Osteoblast (primary cell): ENCODE measurements at regions not wholly inside any gene's neighbourhood (a gene's known extent, or its start where the extent isn't known, plus 50 kb on each side); places are given as distances from the start of the nearest gene placed in this dataset.

Experiments used
- DNase-seq: peaks from one replicate; pipeline ENCODE4 v3.0.0; 2011; ENCODE audit warnings: low spot score, mixed read lengths; ENCODE audit not compliant: insufficient read length; ENCODE audit errors: missing footprints
- H2AFZ ChIP-seq: 2 replicates; pipeline ENCODE4 v1.6.0; 2011; ENCODE audit warnings: mild to moderate bottlenecking, low read length
- H3K27ac ChIP-seq: 2 replicates; pipeline ENCODE4 v1.5.1; 2011; ENCODE audit warnings: mild to moderate bottlenecking, low read depth, low read length, moderate library complexity
- H3K27me3 ChIP-seq: 2 replicates; pipeline ENCODE4 v1.6.0; 2012; ENCODE audit warnings: mild to moderate bottlenecking, control low read depth, inconsistent platforms, low read length, moderate library complexity; ENCODE audit not compliant: insufficient read depth
- H3K36me3 ChIP-seq: 2 replicates; pipeline ENCODE4 v1.5.1; 2011; ENCODE audit warnings: mild to moderate bottlenecking, low read length, control low read depth, moderate library complexity; ENCODE audit not compliant: insufficient read depth
- H3K4me1 ChIP-seq: 2 replicates; pipeline ENCODE4 v1.5.1; 2011; ENCODE audit warnings: mild to moderate bottlenecking, low read length, control low read depth, moderate library complexity; ENCODE audit not compliant: insufficient read depth
- H3K4me2 ChIP-seq: 2 replicates; pipeline ENCODE4 v1.6.0; 2011; ENCODE audit warnings: mild to moderate bottlenecking, low read length; ENCODE audit not compliant: insufficient read depth
- H3K4me3 ChIP-seq: fragments of 200-600 bp; sonication (generic); 3 replicates; pipeline ENCODE4 v1.5.1; 2012; ENCODE audit warnings: mild to moderate bottlenecking, low read length, inconsistent platforms; ENCODE audit not compliant: insufficient read depth
- H3K79me2 ChIP-seq: 2 replicates; pipeline ENCODE4 v1.6.0; 2012; ENCODE audit warnings: mild to moderate bottlenecking, low read length, control low read depth, inconsistent platforms; ENCODE audit not compliant: insufficient read depth
- H3K9me3 ChIP-seq: 2 replicates; pipeline ENCODE4 v1.5.1; 2011; ENCODE audit warnings: low read depth, low read length, control low read depth
- H4K20me1 ChIP-seq: 2 replicates; pipeline ENCODE4 v1.6.0; 2012; ENCODE audit warnings: mild to moderate bottlenecking, low read length, control low read depth; ENCODE audit not compliant: insufficient read depth
- TF ChIP-seq, protein P1 (sequence below): IDR thresholded peaks from 2 replicates; pipeline ENCODE4 v1.5.1; 2011; ENCODE audit warnings: mild to moderate bottlenecking, low read depth, low read length, moderate library complexity; ENCODE audit errors: extremely low read depth

GRCh38 chr18:77714716-77715115, 465.1 kb downstream of the GALR1 start:
- Histone ChIP-seq H3K4me1 (no peaks in the 10 kb centered on the region), H3K4me3 (no peak overlapping the region), H3K36me3 (no peaks in the 10 kb centered on the region), H3K27ac (no peak overlapping the region), H3K79me2 (no peaks in the 10 kb centered on the region), H3K4me2 (no peak overlapping the region), H4K20me1 (no peaks in the 10 kb centered on the region), H2AFZ (no peak overlapping the region), H3K9me3 (no peaks in the 10 kb centered on the region), H3K27me3 (no peaks in the 10 kb centered on the region)
- TF ChIP-seq, protein P1, sequence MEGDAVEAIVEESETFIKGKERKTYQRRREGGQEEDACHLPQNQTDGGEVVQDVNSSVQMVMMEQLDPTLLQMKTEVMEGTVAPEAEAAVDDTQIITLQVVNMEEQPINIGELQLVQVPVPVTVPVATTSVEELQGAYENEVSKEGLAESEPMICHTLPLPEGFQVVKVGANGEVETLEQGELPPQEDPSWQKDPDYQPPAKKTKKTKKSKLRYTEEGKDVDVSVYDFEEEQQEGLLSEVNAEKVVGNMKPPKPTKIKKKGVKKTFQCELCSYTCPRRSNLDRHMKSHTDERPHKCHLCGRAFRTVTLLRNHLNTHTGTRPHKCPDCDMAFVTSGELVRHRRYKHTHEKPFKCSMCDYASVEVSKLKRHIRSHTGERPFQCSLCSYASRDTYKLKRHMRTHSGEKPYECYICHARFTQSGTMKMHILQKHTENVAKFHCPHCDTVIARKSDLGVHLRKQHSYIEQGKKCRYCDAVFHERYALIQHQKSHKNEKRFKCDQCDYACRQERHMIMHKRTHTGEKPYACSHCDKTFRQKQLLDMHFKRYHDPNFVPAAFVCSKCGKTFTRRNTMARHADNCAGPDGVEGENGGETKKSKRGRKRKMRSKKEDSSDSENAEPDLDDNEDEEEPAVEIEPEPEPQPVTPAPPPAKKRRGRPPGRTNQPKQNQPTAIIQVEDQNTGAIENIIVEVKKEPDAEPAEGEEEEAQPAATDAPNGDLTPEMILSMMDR: no peak
- no peak for DNase-seq

DNA sequence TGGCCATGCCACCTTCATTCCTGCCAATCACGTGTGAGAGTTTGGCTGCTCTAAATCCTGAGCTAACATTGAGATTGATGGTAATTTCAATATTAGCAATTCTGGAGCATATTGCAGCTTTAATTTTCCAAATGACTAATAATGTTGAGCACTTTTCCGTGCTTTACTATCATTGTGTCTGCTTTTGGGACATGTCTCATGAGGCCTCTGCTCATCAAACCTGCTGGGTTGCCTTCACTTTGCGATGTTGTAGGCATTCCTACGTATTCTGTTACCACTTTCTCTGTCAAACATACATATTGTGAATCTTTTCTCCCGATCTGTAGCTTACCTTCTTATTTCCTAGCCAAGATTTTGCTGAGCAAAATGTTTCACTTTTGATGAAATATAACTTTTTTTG, 466.6 kb downstream of the GALR1 start:
- Histone ChIP-seq H3K36me3 (no peaks in the 10 kb centered on the region), H3K4me2 (no peak overlapping the region), H3K27ac (no peak overlapping the region), H3K9me3 (no peaks in the 10 kb centered on the region), H3K27me3 (no peaks in the 10 kb centered on the region), H3K4me3 (no peak overlapping the region), H2AFZ (no peak overlapping the region), H3K79me2 (no peaks in the 10 kb centered on the region), H3K4me1 (no peaks in the 10 kb centered on the region), H4K20me1 (no peaks in the 10 kb centered on the region)
- TF ChIP-seq, protein P1: no peak
- no peak for DNase-seq

DNA sequence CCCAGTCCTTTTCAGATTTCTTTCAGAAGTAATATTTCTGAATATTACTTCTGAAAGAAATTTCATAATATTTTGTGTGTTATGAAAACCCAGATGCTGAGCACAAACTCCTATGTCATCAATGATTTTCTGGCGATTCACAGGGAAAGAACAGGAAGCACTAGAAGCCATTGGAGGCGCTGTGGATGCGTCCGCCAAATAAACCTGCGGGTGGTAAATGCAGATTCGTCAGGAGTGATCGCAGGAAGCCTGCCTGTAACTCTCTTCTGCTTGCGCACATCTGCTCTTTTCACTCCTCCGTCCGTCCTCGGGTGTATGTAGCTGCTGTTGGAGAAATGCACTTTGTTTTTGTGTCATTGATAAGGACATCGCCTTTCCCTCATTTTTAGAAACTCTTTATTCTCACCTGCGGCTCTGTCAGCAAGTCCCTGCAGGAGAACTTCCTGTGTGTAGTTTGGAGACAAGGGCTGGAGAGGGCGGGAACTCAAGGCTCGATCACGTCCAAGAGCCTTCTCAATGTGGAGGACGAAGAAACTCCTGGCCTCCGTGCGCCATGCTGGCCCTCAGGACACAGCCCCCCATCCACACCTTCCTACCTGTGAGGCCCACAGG, 483.8 kb downstream of the GALR1 start:
- Histone ChIP-seq H3K4me2 (no peak overlapping the region), H3K79me2 (no peaks in the 10 kb centered on the region), H3K27me3 (no peaks in the 10 kb centered on the region), H2AFZ (no peak overlapping the region), H3K27ac (no peak overlapping the region), H3K4me1 (no peaks in the 10 kb centered on the region), H4K20me1 (no peaks in the 10 kb centered on the region), H3K9me3 (no peaks in the 10 kb centered on the region), H3K4me3 (no peak overlapping the region), H3K36me3 (no peaks in the 10 kb centered on the region)
- no peak for DNase-seq
- TF ChIP-seq, protein P1: no peak

- TF ChIP-seq, protein P1: no peak
Measured at GRCh38 chr18:77736842-77737241, 487.2 kb downstream of the GALR1 start.

More at GRCh38 chr18:77736842-77737241, 487.2 kb downstream of the GALR1 start:
- Histone ChIP-seq H3K4me2 (no peak overlapping the region), H3K36me3 (no peaks in the 10 kb centered on the region), H3K9me3 (no peaks in the 10 kb centered on the region), H4K20me1 (no peaks in the 10 kb centered on the region), H3K27me3 (no peaks in the 10 kb centered on the region), H3K27ac (no peak overlapping the region), H3K79me2 (no peaks in the 10 kb centered on the region), H3K4me3 (no peak overlapping the region), H2AFZ (no peak overlapping the region), H3K4me1 (no peaks in the 10 kb centered on the region)
- DNase-seq: no peak
